ENCODE measurements at regions not wholly inside any gene's neighbourhood (a gene's known extent, or its start where the extent isn't known, plus 50 kb on each side); places are given as distances from the start of the nearest gene placed in this dataset.
"Not testable (repeated sequence)": the region's sequence is repeated elsewhere in the genome, so short reads cannot be mapped to it uniquely, and the experiment has no call there.

- DNase-seq (ENCODE audit: low read depth): no peak
Observed at GRCh38 chr10:9848981-9849380, 1168.7 kb upstream of the CELF2 start.

GRCh38 chr10:9850415-9850814 lies 1167.3 kb upstream of the CELF2 start:
- no peak for DNase-seq (ENCODE audit: low read depth)

GRCh38 chr10:9851808-9852207 lies 1165.9 kb upstream of the CELF2 start:
- DNase-seq (ENCODE audit: low read depth): no peak

GRCh38 chr10:9853405-9854355 lies 1164.0 kb upstream of the CELF2 start:
- DNase-seq (ENCODE audit: low read depth): no peak

- not testable (repeated sequence) for DNase-seq (ENCODE audit: low read depth)
Observed at GRCh38 chr10:9855451-9855850, 1162.2 kb upstream of the CELF2 start.

GRCh38 chr10:9858816-9859215 lies 1158.9 kb upstream of the CELF2 start:
- DNase-seq (ENCODE audit: low read depth): no peak

- DNase-seq (ENCODE audit: low read depth): no peak
Observed at GRCh38 chr10:9860045-9860444, 1157.6 kb upstream of the CELF2 start.

GRCh38 chr10:9863559-9864121 lies 1154.0 kb upstream of the CELF2 start:
- DNase-seq (ENCODE audit: low read depth): no peak

- DNase-seq (ENCODE audit: low read depth): no peak
Observed at GRCh38 chr10:9868499-9868898, 1149.2 kb upstream of the CELF2 start.

GRCh38 chr10:9869205-9869604 lies 1148.5 kb upstream of the CELF2 start:
- DNase-seq (ENCODE audit: low read depth): no peak

- no peak for DNase-seq (ENCODE audit: low read depth)
Observed at GRCh38 chr10:9869606-9870176, 1148.0 kb upstream of the CELF2 start.

GRCh38 chr10:9875353-9875752 lies 1142.3 kb upstream of the CELF2 start:
- DNase-seq (ENCODE audit: low read depth): no peak

- DNase-seq (ENCODE audit: low read depth): no peak
Observed at GRCh38 chr10:9877978-9878377, 1139.7 kb upstream of the CELF2 start.

- DNase-seq (ENCODE audit: low read depth): no peak
Observed at GRCh38 chr10:9878383-9878782, 1139.3 kb upstream of the CELF2 start.

- DNase-seq (ENCODE audit: low read depth): no peak
Observed at GRCh38 chr10:9885761-9886160, 1131.9 kb upstream of the CELF2 start.

- DNase-seq (ENCODE audit: low read depth): no peak
Observed at GRCh38 chr10:9886772-9887171, 1130.9 kb upstream of the CELF2 start.

- no peak for DNase-seq (ENCODE audit: low read depth)
Observed at GRCh38 chr10:9895453-9895852, 1122.2 kb upstream of the CELF2 start.

- DNase-seq (ENCODE audit: low read depth): no peak
Observed at GRCh38 chr10:9895981-9896380, 1121.7 kb upstream of the CELF2 start.

- no peak for DNase-seq (ENCODE audit: low read depth)
Observed at GRCh38 chr10:9898633-9899395, 1118.9 kb upstream of the CELF2 start.

GRCh38 chr10:9900751-9901150 lies 1116.9 kb upstream of the CELF2 start:
- DNase-seq (ENCODE audit: low read depth): no peak

- no peak for DNase-seq (ENCODE audit: low read depth)
Observed at GRCh38 chr10:9901971-9902370, 1115.7 kb upstream of the CELF2 start.

GRCh38 chr10:9910446-9910845 lies 1107.2 kb upstream of the CELF2 start:
- DNase-seq (ENCODE audit: low read depth): no peak

All from stimulated activated CD8-positive, alpha-beta memory T cell treated with anti-CD3 and anti-CD28 coated beads, Interleukin-15, amount 100 ng/mL, for 24 hours (primary cell).